Fibroblast of pulmonary artery (primary cell): ENCODE measurements at regions not wholly inside any gene's neighbourhood (a gene's known extent, or its start where the extent isn't known, plus 50 kb on each side); places are given as distances from the start of the nearest gene placed in this dataset.

Experiments
- DNase-seq: peaks from one replicate; pipeline ENCODE4 v3.0.0-alpha.2; 2010; ENCODE audit warnings: low read depth
- H3K4me3 ChIP-seq: replicated peaks from 2 replicates; pipeline ENCODE4 v1.5.1; 2011; ENCODE audit warnings: low read depth, mild to moderate bottlenecking, control low read depth, low read length, moderate library complexity
- TF ChIP-seq, protein P1 (sequence below): IDR thresholded peaks from 2 replicates; pipeline ENCODE4 v1.5.1; 2011; ENCODE audit warnings: mild to moderate bottlenecking, control low read depth, low read length, inconsistent platforms; ENCODE audit errors: missing control alignments

DNA sequence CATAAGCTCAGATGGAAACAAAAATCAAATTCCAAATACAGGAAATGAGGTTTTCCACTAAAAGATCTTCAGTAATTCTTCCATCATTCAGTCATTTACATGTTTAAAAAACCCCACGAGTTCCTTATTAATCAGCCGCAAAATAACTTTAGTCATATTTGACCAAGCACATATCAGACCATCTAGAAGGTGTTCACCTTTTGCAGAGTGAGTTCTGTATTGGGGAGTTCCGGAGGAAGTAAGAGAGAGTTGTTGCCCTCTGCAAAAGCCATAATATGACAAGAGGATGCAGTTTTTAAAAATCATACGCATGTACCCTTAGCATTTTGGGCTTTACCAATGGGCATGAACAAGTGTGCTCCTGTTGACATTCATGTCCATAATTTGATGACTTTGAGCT lies 61.6 kb downstream of the CCR1 start:
- TF ChIP-seq, protein P1, sequence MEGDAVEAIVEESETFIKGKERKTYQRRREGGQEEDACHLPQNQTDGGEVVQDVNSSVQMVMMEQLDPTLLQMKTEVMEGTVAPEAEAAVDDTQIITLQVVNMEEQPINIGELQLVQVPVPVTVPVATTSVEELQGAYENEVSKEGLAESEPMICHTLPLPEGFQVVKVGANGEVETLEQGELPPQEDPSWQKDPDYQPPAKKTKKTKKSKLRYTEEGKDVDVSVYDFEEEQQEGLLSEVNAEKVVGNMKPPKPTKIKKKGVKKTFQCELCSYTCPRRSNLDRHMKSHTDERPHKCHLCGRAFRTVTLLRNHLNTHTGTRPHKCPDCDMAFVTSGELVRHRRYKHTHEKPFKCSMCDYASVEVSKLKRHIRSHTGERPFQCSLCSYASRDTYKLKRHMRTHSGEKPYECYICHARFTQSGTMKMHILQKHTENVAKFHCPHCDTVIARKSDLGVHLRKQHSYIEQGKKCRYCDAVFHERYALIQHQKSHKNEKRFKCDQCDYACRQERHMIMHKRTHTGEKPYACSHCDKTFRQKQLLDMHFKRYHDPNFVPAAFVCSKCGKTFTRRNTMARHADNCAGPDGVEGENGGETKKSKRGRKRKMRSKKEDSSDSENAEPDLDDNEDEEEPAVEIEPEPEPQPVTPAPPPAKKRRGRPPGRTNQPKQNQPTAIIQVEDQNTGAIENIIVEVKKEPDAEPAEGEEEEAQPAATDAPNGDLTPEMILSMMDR = no peak
- no peak overlapping the region for H3K4me3 ChIP-seq
- DNase-seq = no peak

DNA sequence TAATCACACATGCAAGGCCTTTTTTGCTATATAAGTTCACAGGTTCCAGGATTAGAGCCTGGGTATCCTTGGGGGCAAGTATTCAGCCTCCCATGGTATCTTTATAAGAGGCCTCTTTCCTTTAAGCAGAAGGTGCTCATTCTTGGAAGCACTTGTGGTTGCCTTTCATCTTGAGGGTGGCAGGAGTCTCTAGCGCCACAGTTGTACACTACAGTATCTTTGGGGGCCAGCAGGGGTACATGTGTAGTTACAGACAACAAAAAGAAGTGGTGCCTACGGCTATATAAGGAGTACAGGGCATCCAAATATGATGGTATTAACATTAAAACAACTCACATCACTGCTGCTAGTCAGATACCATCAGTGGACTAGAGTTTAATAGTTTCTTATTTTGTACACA lies 62.1 kb downstream of the CCR1 start:
- TF ChIP-seq, protein P1 = no peak
- no peak for DNase-seq
- H3K4me3 ChIP-seq = no peak overlapping the region

DNA sequence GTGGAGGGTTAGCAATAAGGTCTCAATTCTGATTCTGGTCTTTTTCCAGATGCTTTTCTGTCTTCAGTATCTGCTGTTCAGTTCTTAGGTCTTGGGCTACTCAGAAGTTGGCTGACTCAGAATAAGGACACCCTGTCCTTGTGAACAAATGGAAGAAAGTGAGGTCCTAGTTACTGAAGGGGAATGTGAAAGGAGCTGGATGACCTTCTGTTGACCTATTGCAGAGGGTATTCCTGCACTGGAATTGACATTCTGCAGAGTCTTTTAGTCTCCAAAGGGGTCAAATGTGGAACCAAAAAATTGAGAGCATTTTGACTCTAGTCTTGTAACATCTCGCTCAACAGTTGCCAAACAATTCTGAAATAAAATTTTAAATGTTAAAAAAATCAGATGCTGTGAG lies 63.0 kb downstream of the CCR1 start:
- TF ChIP-seq, protein P1 = no peak
- H3K4me3 ChIP-seq = no peak overlapping the region
- no peak for DNase-seq

DNA sequence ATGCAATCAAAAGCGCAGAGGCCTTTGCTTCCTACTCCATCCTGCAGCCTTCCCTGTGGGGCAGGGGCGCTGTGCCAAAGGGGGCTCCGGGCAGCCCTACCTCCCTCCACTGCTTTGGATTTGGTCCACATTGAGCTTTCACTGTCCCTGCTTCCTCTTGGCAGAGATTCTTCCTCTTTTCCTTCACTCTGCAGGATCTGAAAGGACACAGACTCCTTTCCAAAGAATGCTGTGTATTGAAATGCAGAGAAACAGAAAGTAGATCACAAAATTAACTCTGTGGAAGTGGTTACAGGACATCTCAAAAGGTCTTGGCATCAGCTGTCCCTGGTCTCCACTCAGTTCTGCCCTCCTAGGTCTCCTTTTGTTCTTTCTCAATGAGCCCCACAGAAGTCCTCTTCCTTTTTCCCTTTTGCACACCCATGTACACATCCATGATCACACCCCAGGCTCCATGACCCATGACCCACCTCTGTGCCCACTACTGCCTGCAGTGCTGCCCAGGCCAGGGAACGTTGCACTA lies 64.1 kb downstream of the CCR1 start:
- no peak for DNase-seq
- H3K4me3 ChIP-seq = no peak overlapping the region
- TF ChIP-seq, protein P1 = no peak

DNA sequence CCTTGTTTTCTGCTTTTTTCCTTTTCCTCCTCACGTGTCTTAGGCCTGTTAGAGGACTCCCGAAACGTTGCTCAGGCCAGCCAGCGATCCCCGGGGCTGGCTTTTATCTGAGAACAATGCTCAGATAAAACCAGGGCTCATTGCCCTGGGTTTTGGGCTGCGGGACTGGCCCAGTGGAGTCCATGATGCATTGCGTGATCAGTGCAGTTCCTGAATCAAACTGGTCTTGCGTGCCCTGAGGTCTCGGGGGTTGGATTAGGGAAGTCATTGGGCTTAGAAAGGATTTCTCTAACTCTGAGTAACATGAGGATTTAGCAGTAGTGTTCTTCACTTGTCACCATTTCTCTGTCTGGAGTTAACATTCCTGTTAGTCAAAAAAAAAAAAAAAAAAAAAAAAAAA lies 66.3 kb downstream of the CCR1 start:
- TF ChIP-seq, protein P1 = no peak
- H3K4me3 ChIP-seq = no peak overlapping the region
- no peak for DNase-seq

DNA sequence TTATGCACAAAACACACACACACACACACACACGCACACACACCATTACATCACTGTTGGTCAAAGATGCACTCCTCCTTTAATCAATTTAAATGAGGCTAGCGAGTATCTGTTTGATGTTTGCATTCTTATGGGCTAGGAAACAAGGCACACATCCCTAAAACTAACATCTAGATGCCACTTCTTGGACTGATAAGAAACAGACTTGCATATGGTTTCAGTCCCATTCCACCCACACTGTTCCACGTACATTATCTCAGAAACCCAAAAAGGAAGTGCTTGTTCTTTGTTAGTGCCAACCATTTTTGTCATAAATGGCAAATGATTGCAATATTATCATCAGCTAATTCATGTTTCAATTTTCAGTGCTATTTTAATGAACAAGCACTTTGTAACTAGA lies 69.5 kb downstream of the CCR1 start:
- TF ChIP-seq, protein P1 = no peak
- no peak for DNase-seq
- no peak overlapping the region for H3K4me3 ChIP-seq

DNA sequence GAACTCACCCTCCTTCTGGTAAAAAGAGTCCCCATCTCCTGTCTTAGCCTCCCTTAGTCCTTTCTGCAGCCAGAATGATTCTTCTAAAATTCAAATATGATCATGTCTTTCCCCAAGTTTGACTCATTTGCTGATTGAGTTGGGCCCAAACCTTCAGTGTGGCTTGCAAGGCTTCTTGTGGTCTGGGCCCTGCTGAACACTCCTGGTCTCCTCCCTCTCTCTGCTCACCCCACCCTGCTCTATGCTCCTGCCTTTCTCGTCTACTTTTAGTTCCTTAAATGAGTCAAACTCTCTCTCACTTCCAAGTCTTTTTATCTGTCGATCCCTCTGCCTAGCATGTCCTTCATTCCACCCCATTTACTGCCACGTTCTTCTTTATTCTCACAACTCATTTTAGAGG lies 72.6 kb downstream of the CCR1 start:
- TF ChIP-seq, protein P1 = no peak
- DNase-seq = no peak
- no peak overlapping the region for H3K4me3 ChIP-seq
